ENCODE measurements at regions not wholly inside any gene's neighbourhood (a gene's known extent, or its start where the extent isn't known, plus 50 kb on each side); places are given as distances from the start of the nearest gene placed in this dataset.

GRCh38 chr10:88178758-88179157 lies 315.3 kb downstream of the PTEN start:
- DNase-seq, result peak; percentile 52

GRCh38 chr10:88179831-88180230 lies 316.4 kb downstream of the PTEN start:
- DNase-seq, result no peak

- DNase-seq, result peak; percentile 68
Observed at GRCh38 chr10:88181902-88182600, 318.6 kb downstream of the PTEN start.

GRCh38 chr10:88182601-88182930 lies 319.1 kb downstream of the PTEN start:
- no peak for DNase-seq

GRCh38 chr10:88184543-88185297 lies 321.3 kb downstream of the PTEN start:
- DNase-seq, result no peak

GRCh38 chr10:88185830-88186229 lies 322.4 kb downstream of the PTEN start:
- DNase-seq, result no peak

- DNase-seq, result no peak
Observed at GRCh38 chr10:88186335-88186734, 322.9 kb downstream of the PTEN start.

- DNase-seq, result no peak
Observed at GRCh38 chr10:88187472-88187871, 324.0 kb downstream of the PTEN start.

GRCh38 chr10:88190123-88190522 lies 326.7 kb downstream of the PTEN start:
- DNase-seq, result no peak

- DNase-seq, result no peak
Observed at GRCh38 chr10:88190540-88191235, 327.3 kb downstream of the PTEN start.

GRCh38 chr10:88193018-88193417 lies 329.6 kb downstream of the PTEN start:
- no peak for DNase-seq

GRCh38 chr10:88194041-88194887 lies 330.8 kb downstream of the PTEN start:
- DNase-seq, result peak; percentile 5

GRCh38 chr10:88194961-88195367 lies 331.5 kb downstream of the PTEN start:
- peak; percentile 34 for DNase-seq

- peak; percentile 91 for DNase-seq
Observed at GRCh38 chr10:88195841-88196240, 332.4 kb downstream of the PTEN start.

- DNase-seq, result peak; percentile 76
Observed at GRCh38 chr10:88196291-88196690, 332.9 kb downstream of the PTEN start.

- no peak for DNase-seq
Observed at GRCh38 chr10:88198023-88198422, 334.6 kb downstream of the PTEN start.

GRCh38 chr10:88200312-88201032 lies 337.0 kb downstream of the PTEN start:
- no peak for DNase-seq

- no peak for DNase-seq
Observed at GRCh38 chr10:88205842-88206446, 342.5 kb downstream of the PTEN start.

- DNase-seq, result no peak
Observed at GRCh38 chr10:88207121-88207546, 343.7 kb downstream of the PTEN start.

GRCh38 chr10:88209231-88209630 lies 345.8 kb downstream of the PTEN start:
- DNase-seq, result no peak

- no peak for DNase-seq
Observed at GRCh38 chr10:88209837-88210561, 346.6 kb downstream of the PTEN start.

Measured in NCI-H69 (cell line).